HepG2 (cell line): ENCODE measurements at regions not wholly inside any gene's neighbourhood (a gene's known extent, or its start where the extent isn't known, plus 50 kb on each side); places are given as distances from the start of the nearest gene placed in this dataset.

ENCODE experiments used
- AHDC1 ChIP-seq: sonication (generic); formaldehyde crosslinking; IDR thresholded peaks from 2 replicates; pipeline ENCODE4 v1.5.1; 2020; ENCODE audit warnings: mild to moderate bottlenecking, missing genetic modification reagents, borderline replicate concordance
- ATF7 ChIP-seq, 2 experiments: fragments of 450-650 bp in 1 of 2; sonication (generic) in 1 of 2; formaldehyde crosslinking in 1 of 2; IDR thresholded peaks; 2 replicates each; pipeline versions ENCODE4 v1.4.0 to v1.6.1; 2016 to 2020; ENCODE audit warnings: antibody characterized with exemption in 1 of 2, mild to moderate bottlenecking in 1 of 2, missing genetic modification reagents in 1 of 2
- ATM ChIP-seq: fragments of 450-650 bp; IDR thresholded peaks from 2 replicates; pipeline ENCODE4 v1.7.1; 2017; ENCODE audit warnings: mild to moderate bottlenecking, borderline replicate concordance
- FOXA1 ChIP-seq, 2 experiments: fragments of 450-650 bp in 1 of 2; sonication (generic) in 1 of 2; formaldehyde crosslinking in 1 of 2; IDR thresholded peaks; 2 replicates each; pipeline versions ENCODE4 v1.4.0 to v1.6.1; 2016 to 2020; ENCODE audit warnings: missing genetic modification reagents in 1 of 2
- SMC3 ChIP-seq: IDR thresholded peaks from 2 replicates; pipeline ENCODE4 v1.6.1; 2011; ENCODE audit warnings: low read length, improper control_type of control experiment
- TRIM24 ChIP-seq: sonication (generic); formaldehyde crosslinking; IDR thresholded peaks from 2 replicates; pipeline ENCODE4 v1.8.0; 2022; ENCODE audit warnings: mild to moderate bottlenecking, missing genetic modification reagents
- ZBTB38 ChIP-seq: sonication (generic); formaldehyde crosslinking; IDR thresholded peaks from 2 replicates; pipeline ENCODE4 v1.5.1; 2020; ENCODE audit warnings: mild to moderate bottlenecking, missing genetic modification reagents
- ZNF142 ChIP-seq: sonication (generic); formaldehyde crosslinking; IDR thresholded peaks from 2 replicates; pipeline ENCODE4 v1.4.0; 2020; ENCODE audit warnings: missing genetic modification reagents
- ZSCAN20 ChIP-seq: sonication (generic); formaldehyde crosslinking; IDR thresholded peaks from 2 replicates; pipeline ENCODE4 v1.4.0; 2020; ENCODE audit warnings: missing genetic modification reagents, mild to moderate bottlenecking, borderline replicate concordance
- ZSCAN5A ChIP-seq: sonication (generic); formaldehyde crosslinking; IDR thresholded peaks from 2 replicates; pipeline ENCODE4 v1.8.0; 2022; ENCODE audit warnings: mild to moderate bottlenecking, missing genetic modification reagents, borderline replicate concordance

- TF ChIP-seq ZBTB38 (no peak), TRIM24 (CRISPR knock-in tag) (no peak), AHDC1 (CRISPR knock-in tag) (no peak), FOXA1 (IDR thresholded peaks at IDR 0.05) (no peak), FOXA1 (CRISPR knock-in tag; IDR thresholded peaks at IDR 0.05) (no peak), ZNF142 (CRISPR knock-in tag) (no peak), ZSCAN5A (no peak), ATF7 (IDR thresholded peaks at IDR 0.05) (no peak), ATF7 (CRISPR knock-in tag; IDR thresholded peaks at IDR 0.05) (no peak), ATM (no peak), ZSCAN20 (CRISPR knock-in tag) (no peak), SMC3 (no peak)
Measured at GRCh38 chr18:61057443-61057842, 275.8 kb upstream of the CDH20 start.
